Keratinocyte (primary cell): ENCODE measurements at regions not wholly inside any gene's neighbourhood (a gene's known extent, or its start where the extent isn't known, plus 50 kb on each side); places are given as distances from the start of the nearest gene placed in this dataset.

Source experiments
- DNase-seq: peaks from one replicate; pipeline ENCODE4 v3.0.0-alpha.2; 2011; ENCODE audit warnings: low read depth, missing footprints, low spot score
- FAIRE-seq: peaks from 2 replicates; lab custom pipeline; 2011; peaks lifted over from hg19 to GRCh38; lab: Jason Lieb, UNC
- H2AFZ ChIP-seq: 2 replicates; pipeline ENCODE4 v1.6.0; 2012; ENCODE audit warnings: low read length, control low read depth, inconsistent platforms; ENCODE audit not compliant: control insufficient read depth
- H3K27ac ChIP-seq: 2 replicates; pipeline ENCODE4 v1.5.1; 2011; ENCODE audit warnings: low read length; ENCODE audit not compliant: control insufficient read depth, insufficient read depth
- H3K27me3 ChIP-seq: 3 replicates; pipeline ENCODE4 v1.6.0; 2011; ENCODE audit warnings: low read length; ENCODE audit not compliant: control insufficient read depth, insufficient read depth; ENCODE audit errors: extremely low read depth
- H3K36me3 ChIP-seq, 2 experiments: 2 replicates in 1 of 2; 3 replicates in 1 of 2; pipeline ENCODE4 v1.5.1; 2011; ENCODE audit warnings: low read length in 2 of 2, mild to moderate bottlenecking in 1 of 2; ENCODE audit not compliant: control insufficient read depth in 2 of 2, insufficient read depth in 2 of 2; ENCODE audit errors: extremely low read depth in 1 of 2
- H3K4me1 ChIP-seq: 3 replicates; pipeline ENCODE4 v1.5.1; 2011; ENCODE audit warnings: low read length; ENCODE audit not compliant: control insufficient read depth, insufficient read depth; ENCODE audit errors: extremely low read depth
- H3K4me2 ChIP-seq: 3 replicates; pipeline ENCODE4 v1.6.0; 2011; ENCODE audit warnings: low read depth, low read length; ENCODE audit not compliant: control insufficient read depth, insufficient read depth; ENCODE audit errors: extremely low read depth
- H3K4me3 ChIP-seq, 3 experiments: fragments of 200-600 bp in 1 of 3; sonication (generic) in 1 of 3; 2 replicates in 2 of 3; 3 replicates in 1 of 3; pipeline ENCODE4 v1.5.1; 2011 to 2016; ENCODE audit warnings: low read length in 3 of 3, mild to moderate bottlenecking in 3 of 3, control low read depth in 2 of 3, inconsistent platforms in 1 of 3, low read depth in 1 of 3, mixed read lengths in 1 of 3, mixed run types in 1 of 3, moderate library complexity in 1 of 3; ENCODE audit not compliant: control insufficient read depth in 2 of 3, insufficient read depth in 2 of 3; ENCODE audit errors: extremely low read depth in 1 of 3
- H3K79me2 ChIP-seq: 2 replicates; pipeline ENCODE4 v1.6.0; 2012; ENCODE audit warnings: low read length; ENCODE audit not compliant: control insufficient read depth, insufficient read depth
- H3K9ac ChIP-seq: 3 replicates; pipeline ENCODE4 v1.6.0; 2011; ENCODE audit warnings: low read length; ENCODE audit not compliant: control insufficient read depth, insufficient read depth; ENCODE audit errors: extremely low read depth
- H3K9me1 ChIP-seq: 3 replicates; pipeline ENCODE4 v1.6.0; 2011; ENCODE audit warnings: low read length; ENCODE audit not compliant: control insufficient read depth, insufficient read depth; ENCODE audit errors: extremely low read depth
- H3K9me3 ChIP-seq: 2 replicates; pipeline ENCODE4 v1.5.1; 2012; ENCODE audit warnings: low read depth, low read length; ENCODE audit not compliant: control insufficient read depth
- H4K20me1 ChIP-seq: 3 replicates; pipeline ENCODE4 v1.6.0; 2011; ENCODE audit warnings: low read length; ENCODE audit not compliant: control insufficient read depth, insufficient read depth; ENCODE audit errors: extremely low read depth
- CTCF ChIP-seq, 3 experiments: IDR thresholded peaks in 1 of 3; conservative IDR thresholded peaks in 1 of 3; optimal IDR thresholded peaks in 1 of 3; 2 replicates in 2 of 3; 3 replicates in 1 of 3; pipeline versions ENCODE3 to v1.5.1; 2011; ENCODE audit warnings: low read length in 3 of 3, mild to moderate bottlenecking in 3 of 3, moderate library complexity in 2 of 3, control low read depth in 1 of 3, inconsistent platforms in 1 of 3; ENCODE audit not compliant: insufficient read depth in 2 of 3; ENCODE audit errors: extremely low read depth in 1 of 3
- EZH2 ChIP-seq: IDR thresholded peaks from one replicate; pipeline ENCODE4 v1.6.1; 2012; ENCODE audit warnings: inconsistent platforms, mild to moderate bottlenecking, low read length, moderate library complexity
- dilution Hi-C: fragments of 300-500 bp; cut with MboI; formaldehyde crosslinking; loops from one replicate; pipeline ENCODE4 v1.7.0; 2020; ENCODE audit warnings: low sequenced_read_pairs; ENCODE audit not compliant: extremely low pct_ligation_motif_present

- Histone ChIP-seq H3K79me2 (no peaks in the 10 kb centered on the region), H3K4me3 (no peak overlapping the region), H3K27ac (no peak overlapping the region), H3K9me3 (peaks cover 2% of the 10 kb centered on the region), H2AFZ (no peak overlapping the region), H4K20me1 (no peaks in the 10 kb centered on the region), H3K9ac (no peak overlapping the region), H3K9me1 (no peaks in the 10 kb centered on the region), H3K4me2 (no peak overlapping the region), H3K36me3 (no peaks in the 10 kb centered on the region), H3K4me1 (no peaks in the 10 kb centered on the region), H3K27me3 (no peaks in the 10 kb centered on the region)
- no peak for DNase-seq
- no peak for FAIRE-seq
- TF ChIP-seq EZH2, result no peak
- no peak for TF ChIP-seq CTCF (optimal IDR thresholded peaks at IDR 0.05 in 1 of 3, IDR thresholded peaks at IDR 0.05 in 1 of 3, conservative IDR thresholded peaks at IDR 0.05 in 1 of 3; ENCODE audit: extremely low read depth in 1 of 3, insufficient read depth in 2 of 3, low read length in 3 of 3)
- dilution Hi-C loops, result no loop called here
Measured at GRCh38 chr12:126912111-126912510, 1354.9 kb upstream of the TMEM132C start.

GRCh38 chr12:126914170-126914793 lies 1352.7 kb upstream of the TMEM132C start:
- H3K27me3 ChIP-seq, result no peaks in the 10 kb centered on the region
- no peaks in the 10 kb centered on the region for H3K9me1 ChIP-seq
- no peak for TF ChIP-seq EZH2
- TF ChIP-seq CTCF (optimal IDR thresholded peaks at IDR 0.05 in 1 of 3, IDR thresholded peaks at IDR 0.05 in 1 of 3, conservative IDR thresholded peaks at IDR 0.05 in 1 of 3; ENCODE audit: extremely low read depth in 1 of 3, insufficient read depth in 2 of 3, low read length in 3 of 3), result no peak
- H3K36me3 ChIP-seq, result no peaks in the 10 kb centered on the region
- H3K4me3 ChIP-seq, result no peak overlapping the region
- H3K79me2 ChIP-seq, result no peaks in the 10 kb centered on the region
- dilution Hi-C loops, result no loop called here
- no peak overlapping the region for H3K9ac ChIP-seq
- no peak for DNase-seq
- H2AFZ ChIP-seq, result no peak overlapping the region
- no peak overlapping the region for H3K4me2 ChIP-seq
- peaks cover 2% of the 10 kb centered on the region for H3K9me3 ChIP-seq
- H4K20me1 ChIP-seq, result no peaks in the 10 kb centered on the region
- FAIRE-seq, result no peak
- H3K4me1 ChIP-seq, result no peaks in the 10 kb centered on the region
- H3K27ac ChIP-seq, result no peak overlapping the region
